ENCODE measurements at regions not wholly inside any gene's neighbourhood (a gene's known extent, or its start where the extent isn't known, plus 50 kb on each side); places are given as distances from the start of the nearest gene placed in this dataset.

- no peak for TF ChIP-seq CTCF (conservative IDR thresholded peaks at IDR 0.05; ENCODE audit: low read depth, low read length)
- TF ChIP-seq EZH2 (IDR thresholded peaks at IDR 0.05; ENCODE audit: low read length, unreplicated experiment): no peak
These were observed 244.3 kb upstream of the ZNF608 start for GRCh38 chr5:124990723-124991122.
